HG03439 (cell line): ENCODE measurements at regions not wholly inside any gene's neighbourhood (a gene's known extent, or its start where the extent isn't known, plus 50 kb on each side); places are given as distances from the start of the nearest gene placed in this dataset.

ENCODE experiments used
- ATAC-seq: cut with Tn5 transposase; IDR thresholded peaks from one replicate; pipeline ENCODE4 v1.9.1; 2021; ENCODE audit warnings: mild to moderate bottlenecking, moderate library complexity; ENCODE audit not compliant: unreplicated experiment

- ATAC-seq: no peak
Measured at GRCh38 chr11:119496997-119497396, 74.0 kb upstream of the THY1 start.

GRCh38 chr11:119496469-119496868, 73.5 kb upstream of the THY1 start:
- ATAC-seq: no peak

- no peak for ATAC-seq
Measured at GRCh38 chr11:119493712-119494111, 70.7 kb upstream of the THY1 start.

- no peak for ATAC-seq
Measured at GRCh38 chr11:119491753-119492510, 69.0 kb upstream of the THY1 start.

- no peak for ATAC-seq
Measured at GRCh38 chr11:119490253-119491006, 67.5 kb upstream of the THY1 start.

- ATAC-seq: no peak
Measured at GRCh38 chr11:119489087-119489486, 66.1 kb upstream of the THY1 start.

GRCh38 chr11:119488256-119488995, 65.5 kb upstream of the THY1 start:
- no peak for ATAC-seq

- no peak for ATAC-seq
Measured at GRCh38 chr11:119486691-119487259, 63.8 kb upstream of the THY1 start.

GRCh38 chr11:119486016-119486415, 63.0 kb upstream of the THY1 start:
- no peak for ATAC-seq

- ATAC-seq: no peak
Measured at GRCh38 chr11:119484741-119485605, 62.0 kb upstream of the THY1 start.

- ATAC-seq: no peak
Measured at GRCh38 chr11:119483881-119484371, 61.0 kb upstream of the THY1 start.

GRCh38 chr11:119483341-119483880, 60.4 kb upstream of the THY1 start:
- ATAC-seq: no peak

GRCh38 chr11:119482521-119483011, 59.6 kb upstream of the THY1 start:
- ATAC-seq: no peak

- no peak for ATAC-seq
Measured at GRCh38 chr11:119481667-119482400, 58.9 kb upstream of the THY1 start.

- ATAC-seq: no peak
Measured at GRCh38 chr11:119481021-119481666, 58.2 kb upstream of the THY1 start.

- ATAC-seq: no peak
Measured at GRCh38 chr11:119480380-119481020, 57.5 kb upstream of the THY1 start.

- no peak for ATAC-seq
Measured at GRCh38 chr11:119479685-119480275, 56.8 kb upstream of the THY1 start.
